Left lung (tissue), 4 donors: ENCODE measurements at regions not wholly inside any gene's neighbourhood (a gene's known extent, or its start where the extent isn't known, plus 50 kb on each side); places are given as distances from the start of the nearest gene placed in this dataset.

Experiments
- ATAC-seq: fragments of 200-7000 bp; cut with Tn5 transposase; one replicate; pipeline ENCODE4 v1.9.1; 2020; ENCODE audit warnings: moderate library complexity
- DNase-seq, 4 donors: peaks; one replicate each; pipeline ENCODE4 v3.0.0-alpha.2; 2013 to 2020
- H3K27ac ChIP-seq, 2 donors: fragments of 200-600 bp; sonication (generic) in 1 of 2; one replicate each; pipeline versions ENCODE4 v1.5.0 to v1.8.0; 2020 to 2021
- H3K27me3 ChIP-seq, 2 donors: fragments of 200-600 bp; sonication (generic) in 1 of 2; one replicate each; pipeline versions ENCODE4 v1.5.0 to v1.8.0; 2020 to 2021
- H3K36me3 ChIP-seq, 2 donors: fragments of 200-600 bp; sonication (generic) in 1 of 2; one replicate each; pipeline versions ENCODE4 v1.5.0 to v1.8.0; 2020 to 2021
- H3K4me1 ChIP-seq, 2 donors: fragments of 200-600 bp; one replicate each; pipeline ENCODE4 v1.8.0; 2021
- H3K4me3 ChIP-seq, 2 donors: fragments of 200-600 bp; sonication (generic) in 1 of 2; one replicate each; pipeline versions ENCODE4 v1.5.0 to v1.8.0; 2020 to 2021; ENCODE audit warnings: mild to moderate bottlenecking in 1 of 2
- H3K9me3 ChIP-seq, 2 donors: fragments of 200-600 bp; sonication (generic) in 1 of 2; one replicate each; pipeline versions ENCODE4 v1.5.0 to v1.8.0; 2020 to 2021
- intact Hi-C, 2 donors: fragments of 100-400 bp; cut with DNase I; formaldehyde crosslinking; loops; one replicate each; pipeline versions ENCODE4 v1.11.2 to v1.14.2; 2022
- TF ChIP-seq, protein P1 (sequence below), 2 donors: fragments of 200-600 bp; sonication (generic) in 1 of 2; IDR thresholded peaks; one replicate each; pipeline versions ENCODE4 v1.5.0 to v1.8.0; 2021; ENCODE audit warnings: antibody characterized with exemption in 2 of 2
- donor health status: DM: no; HTN: yes; CAD: no.
- donor health status: DM: no; HTN: no; CAD: no.

DNA sequence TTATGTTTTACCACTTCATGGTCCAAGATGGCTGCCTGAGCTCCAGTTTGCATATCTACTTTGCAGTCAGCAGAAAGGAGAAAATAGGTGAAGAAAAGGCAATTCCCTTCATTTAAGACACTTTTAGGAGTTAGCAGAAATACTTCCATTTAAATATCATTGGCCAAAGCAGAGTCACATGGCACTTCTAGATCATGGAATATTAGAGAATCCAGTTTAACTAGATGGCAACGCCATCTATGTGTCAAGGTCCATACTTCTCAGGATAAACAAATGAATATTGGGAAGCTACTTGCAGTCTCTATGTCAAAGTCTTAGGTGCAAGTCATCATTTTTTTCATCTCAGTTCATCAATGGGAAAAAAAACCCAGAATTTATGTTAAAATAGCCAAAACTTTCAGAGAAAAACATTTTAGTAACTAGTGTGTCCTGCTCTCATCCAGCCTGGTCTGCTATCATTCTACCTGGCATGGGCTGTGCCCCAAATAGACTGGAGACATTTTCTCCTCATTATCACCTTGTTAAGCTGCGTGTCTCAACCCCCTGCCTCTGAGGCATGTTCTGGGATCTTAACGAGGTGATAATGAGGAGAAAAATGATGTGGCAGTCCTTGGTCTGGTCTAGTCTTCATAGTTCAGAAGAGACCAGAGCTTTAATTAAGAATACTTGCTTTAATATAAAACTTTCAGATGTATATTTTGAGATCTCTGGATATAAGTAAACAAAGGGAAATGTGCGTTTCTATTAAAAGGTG, 227.3 kb downstream of the TBX18 start:
- ATAC-seq (no peak), DNase-seq (no peak)
- Histone ChIP-seq H3K36me3 (no peaks in the 10 kb centered on the region), H3K27ac (no peak overlapping the region), H3K9me3 (peaks cover 0 to 13% of the 10 kb centered on the region in 2 donors), H3K4me1 (no peaks in the 10 kb centered on the region), H3K4me3 (no peak overlapping the region), H3K27me3 (no peaks in the 10 kb centered on the region)
- TF ChIP-seq, protein P1, sequence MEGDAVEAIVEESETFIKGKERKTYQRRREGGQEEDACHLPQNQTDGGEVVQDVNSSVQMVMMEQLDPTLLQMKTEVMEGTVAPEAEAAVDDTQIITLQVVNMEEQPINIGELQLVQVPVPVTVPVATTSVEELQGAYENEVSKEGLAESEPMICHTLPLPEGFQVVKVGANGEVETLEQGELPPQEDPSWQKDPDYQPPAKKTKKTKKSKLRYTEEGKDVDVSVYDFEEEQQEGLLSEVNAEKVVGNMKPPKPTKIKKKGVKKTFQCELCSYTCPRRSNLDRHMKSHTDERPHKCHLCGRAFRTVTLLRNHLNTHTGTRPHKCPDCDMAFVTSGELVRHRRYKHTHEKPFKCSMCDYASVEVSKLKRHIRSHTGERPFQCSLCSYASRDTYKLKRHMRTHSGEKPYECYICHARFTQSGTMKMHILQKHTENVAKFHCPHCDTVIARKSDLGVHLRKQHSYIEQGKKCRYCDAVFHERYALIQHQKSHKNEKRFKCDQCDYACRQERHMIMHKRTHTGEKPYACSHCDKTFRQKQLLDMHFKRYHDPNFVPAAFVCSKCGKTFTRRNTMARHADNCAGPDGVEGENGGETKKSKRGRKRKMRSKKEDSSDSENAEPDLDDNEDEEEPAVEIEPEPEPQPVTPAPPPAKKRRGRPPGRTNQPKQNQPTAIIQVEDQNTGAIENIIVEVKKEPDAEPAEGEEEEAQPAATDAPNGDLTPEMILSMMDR (IDR thresholded peaks at IDR 0.05) = no peak
- intact Hi-C loops = no loop called here

DNA sequence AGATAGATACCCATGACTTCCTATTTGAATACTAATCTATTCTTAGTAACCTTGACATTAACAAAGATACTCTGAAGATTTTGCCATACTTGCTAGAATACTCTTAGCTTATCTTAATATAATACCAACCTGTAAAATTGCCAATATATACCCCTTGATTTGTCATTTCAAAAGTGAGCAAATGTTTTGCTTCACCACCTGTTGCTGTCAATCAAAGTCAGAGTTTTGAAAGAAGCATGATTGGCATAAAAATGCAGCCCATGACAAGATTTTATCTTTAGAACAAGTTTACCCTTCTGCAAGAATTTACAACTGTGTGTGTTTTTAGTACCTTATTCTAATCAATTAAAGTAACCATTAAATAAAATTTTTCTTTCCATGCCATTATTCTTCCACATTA, 236.2 kb downstream of the TBX18 start:
- Histone ChIP-seq H3K4me3 (no peak overlapping the region), H3K27ac (no peak overlapping the region), H3K36me3 (no peaks in the 10 kb centered on the region), H3K27me3 (no peaks in the 10 kb centered on the region), H3K4me1 (no peaks in the 10 kb centered on the region), H3K9me3 (no peaks in the 10 kb centered on the region)
- TF ChIP-seq, protein P1 (IDR thresholded peaks at IDR 0.05) = no peak
- ATAC-seq (no peak), DNase-seq (no peak)
- intact Hi-C loops = no loop called here

DNA sequence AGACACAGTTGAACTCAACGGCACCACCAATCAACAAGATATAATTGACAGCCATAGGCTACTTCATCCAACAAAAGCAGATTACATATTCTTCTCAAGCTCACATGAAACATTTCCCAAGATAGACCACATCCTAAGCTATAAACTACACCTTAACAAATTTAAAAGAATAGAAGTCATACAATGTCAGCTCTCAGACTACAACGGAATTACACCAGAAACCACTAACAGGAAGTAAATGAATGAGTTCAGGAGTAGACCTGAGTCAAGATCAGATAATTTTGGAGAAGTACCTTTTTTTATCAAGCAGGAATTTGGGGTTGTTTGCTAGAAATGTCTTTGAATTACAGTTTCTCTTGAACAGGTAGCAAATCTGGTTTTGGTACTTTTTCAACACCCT, 237.8 kb downstream of the TBX18 start:
- H3K9me3 ChIP-seq = no peaks in the 10 kb centered on the region
- H3K27ac ChIP-seq = no peak overlapping the region
- intact Hi-C loops = no loop called here
- ATAC-seq = no peak
- TF ChIP-seq, protein P1 (IDR thresholded peaks at IDR 0.05) = no peak
- no peaks in the 10 kb centered on the region for H3K36me3 ChIP-seq
- DNase-seq = no peak
- H3K4me1 ChIP-seq = no peaks in the 10 kb centered on the region
- no peaks in the 10 kb centered on the region for H3K27me3 ChIP-seq
- H3K4me3 ChIP-seq = no peak overlapping the region

DNA sequence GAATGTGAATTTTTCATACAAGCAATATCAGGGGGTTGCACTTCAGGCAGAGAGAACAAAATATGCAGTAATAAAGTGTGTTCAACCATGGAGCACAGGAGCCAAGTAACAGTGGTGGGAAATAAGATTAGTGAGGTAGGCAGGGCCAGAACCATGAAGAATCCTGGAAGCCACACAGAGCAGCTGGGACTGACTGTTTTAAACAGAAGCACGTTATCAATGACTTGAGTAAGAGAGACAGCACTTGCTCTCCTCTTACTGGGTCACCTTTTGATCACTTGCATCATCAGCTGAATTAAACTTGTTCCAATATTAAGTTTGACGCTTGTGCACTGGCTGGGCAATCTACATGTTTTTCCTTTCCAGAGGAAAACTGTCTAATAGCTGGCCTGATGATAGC, 238.5 kb downstream of the TBX18 start:
- no peak overlapping the region for H3K4me3 ChIP-seq
- H3K27me3 ChIP-seq = no peaks in the 10 kb centered on the region
- no peak overlapping the region for H3K27ac ChIP-seq
- no peaks in the 10 kb centered on the region for H3K4me1 ChIP-seq
- no peaks in the 10 kb centered on the region for H3K9me3 ChIP-seq
- ATAC-seq = no peak
- H3K36me3 ChIP-seq = no peaks in the 10 kb centered on the region
- DNase-seq = no peak
- TF ChIP-seq, protein P1 (IDR thresholded peaks at IDR 0.05) = no peak
- intact Hi-C loops = no loop called here

DNA sequence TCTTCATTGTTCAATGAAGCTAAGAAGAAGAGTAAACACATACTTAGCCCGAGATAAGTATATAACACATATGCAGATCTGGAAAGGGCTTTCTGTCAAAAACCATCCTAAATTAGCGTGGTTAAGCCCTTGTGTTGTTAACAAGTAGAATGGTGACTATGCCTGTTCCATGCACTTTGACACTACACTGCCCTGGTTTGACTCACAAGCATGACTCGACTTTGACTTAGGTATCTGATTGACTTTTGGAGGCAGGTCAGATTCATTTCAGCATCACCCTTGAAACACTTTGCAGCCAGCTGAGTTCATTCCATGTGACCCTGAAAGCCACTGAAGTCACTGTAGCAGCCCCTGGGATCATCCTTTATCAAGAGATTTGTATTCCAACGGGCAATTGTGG, 239.8 kb downstream of the TBX18 start:
- intact Hi-C loops = no loop called here
- H3K27ac ChIP-seq = no peak overlapping the region
- no peaks in the 10 kb centered on the region for H3K9me3 ChIP-seq
- H3K36me3 ChIP-seq = no peaks in the 10 kb centered on the region
- no peak for DNase-seq
- no peak overlapping the region for H3K4me3 ChIP-seq
- no peaks in the 10 kb centered on the region for H3K4me1 ChIP-seq
- TF ChIP-seq, protein P1 (IDR thresholded peaks at IDR 0.05) = no peak
- no peaks in the 10 kb centered on the region for H3K27me3 ChIP-seq
- ATAC-seq = no peak
